GM19351 (cell line): ENCODE measurements at regions not wholly inside any gene's neighbourhood (a gene's known extent, or its start where the extent isn't known, plus 50 kb on each side); places are given as distances from the start of the nearest gene placed in this dataset.
"Not testable (repeated sequence)": the region's sequence is repeated elsewhere in the genome, so short reads cannot be mapped to it uniquely, and the experiment has no call there.

ENCODE experiments used
- ATAC-seq: cut with Tn5 transposase; IDR thresholded peaks from one replicate; pipeline ENCODE4 v1.9.1; 2021; ENCODE audit warnings: mild to moderate bottlenecking, moderate library complexity; ENCODE audit not compliant: unreplicated experiment

GRCh38 chr6:84582997-84583396, 181.4 kb downstream of the TBX18 start:
- no peak for ATAC-seq

- ATAC-seq: peak; percentile 86
Measured at GRCh38 chr6:84581494-84582259, 182.7 kb downstream of the TBX18 start.

- ATAC-seq: no peak
Measured at GRCh38 chr6:84579404-84579803, 185.0 kb downstream of the TBX18 start.

- ATAC-seq: no peak
Measured at GRCh38 chr6:84576029-84576428, 188.4 kb downstream of the TBX18 start.

- peak; percentile 97 for ATAC-seq
Measured at GRCh38 chr6:84575264-84575663, 189.1 kb downstream of the TBX18 start.

- ATAC-seq: no peak
Measured at GRCh38 chr6:84569882-84570281, 194.5 kb downstream of the TBX18 start.

- no peak for ATAC-seq
Measured at GRCh38 chr6:84568971-84569370, 195.4 kb downstream of the TBX18 start.

GRCh38 chr6:84565718-84566117, 198.7 kb downstream of the TBX18 start:
- ATAC-seq: not testable (repeated sequence)

GRCh38 chr6:84560436-84561390, 203.7 kb downstream of the TBX18 start:
- ATAC-seq: no peak

GRCh38 chr6:84556541-84557335, 207.7 kb downstream of the TBX18 start:
- ATAC-seq: no peak

GRCh38 chr6:84554706-84555105, 209.7 kb downstream of the TBX18 start:
- no peak for ATAC-seq

- no peak for ATAC-seq
Measured at GRCh38 chr6:84554074-84554473, 210.3 kb downstream of the TBX18 start.

- no peak for ATAC-seq
Measured at GRCh38 chr6:84553527-84553926, 210.9 kb downstream of the TBX18 start.

- ATAC-seq: no peak
Measured at GRCh38 chr6:84551797-84552196, 212.6 kb downstream of the TBX18 start.

- no peak for ATAC-seq
Measured at GRCh38 chr6:84549917-84550316, 214.5 kb downstream of the TBX18 start.

GRCh38 chr6:84547341-84547801, 217.0 kb downstream of the TBX18 start:
- ATAC-seq: no peak

- no peak for ATAC-seq
Measured at GRCh38 chr6:84546427-84546914, 217.9 kb downstream of the TBX18 start.

- ATAC-seq: no peak
Measured at GRCh38 chr6:84539122-84539856, 225.1 kb downstream of the TBX18 start.

GRCh38 chr6:84536885-84537638, 227.3 kb downstream of the TBX18 start:
- no peak for ATAC-seq
